CD1c-positive myeloid dendritic cell (primary cell): ENCODE measurements at regions not wholly inside any gene's neighbourhood (a gene's known extent, or its start where the extent isn't known, plus 50 kb on each side); places are given as distances from the start of the nearest gene placed in this dataset.
"Not testable (repeated sequence)": the region's sequence is repeated elsewhere in the genome, so short reads cannot be mapped to it uniquely, and the experiment has no call there.

Experiments
- DNase-seq: peaks from one replicate; pipeline ENCODE4 v3.0.0-alpha.2; 2016; ENCODE audit errors: extremely low spot score

- DNase-seq: no peak
Measured at GRCh38 chr5:169531631-169532030, 51.9 kb upstream of the SPDL1 start.

GRCh38 chr5:169527863-169528262, 55.7 kb upstream of the SPDL1 start:
- DNase-seq: no peak

GRCh38 chr5:169527066-169527465, 56.5 kb upstream of the SPDL1 start:
- DNase-seq: no peak

GRCh38 chr5:169522851-169523250, 60.7 kb upstream of the SPDL1 start:
- no peak for DNase-seq

- DNase-seq: no peak
Measured at GRCh38 chr5:169521366-169521983, 62.1 kb upstream of the SPDL1 start.

DNA sequence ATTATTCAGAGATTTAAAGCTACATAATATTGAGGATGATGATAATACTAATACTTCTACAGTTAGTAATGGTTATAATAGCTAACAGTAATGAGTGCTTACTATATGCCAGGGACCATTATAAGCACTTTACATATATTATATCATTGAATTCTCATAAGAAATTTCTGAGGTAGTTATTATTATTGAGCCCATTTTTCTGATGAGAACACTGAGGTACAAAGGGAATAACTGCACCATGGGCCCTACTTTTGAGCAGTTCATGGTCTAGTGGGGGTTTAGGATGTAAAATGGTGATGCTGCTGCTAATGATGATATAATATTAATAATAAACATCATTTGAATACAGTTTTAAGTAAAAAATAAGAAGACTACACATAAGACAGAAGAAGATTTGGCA, 64.2 kb upstream of the SPDL1 start:
- no peak for DNase-seq

DNA sequence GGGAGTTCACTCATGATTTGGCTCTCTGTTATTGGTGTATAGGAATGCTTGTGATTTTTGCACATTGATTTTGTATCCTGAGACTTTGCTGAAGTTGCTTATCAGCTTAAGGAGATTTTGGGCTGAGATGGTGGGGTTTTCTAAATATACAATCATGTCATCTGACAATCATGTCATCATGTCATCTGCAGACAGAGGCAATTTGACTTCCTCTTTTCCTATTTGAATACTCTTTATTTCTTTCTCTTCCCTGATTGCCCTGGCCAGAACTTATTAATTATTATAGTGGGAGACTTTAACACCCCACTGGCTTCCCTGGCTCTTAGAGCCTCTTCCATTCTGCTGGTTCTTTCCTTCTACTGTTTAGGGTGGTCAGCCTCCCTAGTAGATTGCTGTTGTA, 64.8 kb upstream of the SPDL1 start:
- not testable (repeated sequence) for DNase-seq

DNA sequence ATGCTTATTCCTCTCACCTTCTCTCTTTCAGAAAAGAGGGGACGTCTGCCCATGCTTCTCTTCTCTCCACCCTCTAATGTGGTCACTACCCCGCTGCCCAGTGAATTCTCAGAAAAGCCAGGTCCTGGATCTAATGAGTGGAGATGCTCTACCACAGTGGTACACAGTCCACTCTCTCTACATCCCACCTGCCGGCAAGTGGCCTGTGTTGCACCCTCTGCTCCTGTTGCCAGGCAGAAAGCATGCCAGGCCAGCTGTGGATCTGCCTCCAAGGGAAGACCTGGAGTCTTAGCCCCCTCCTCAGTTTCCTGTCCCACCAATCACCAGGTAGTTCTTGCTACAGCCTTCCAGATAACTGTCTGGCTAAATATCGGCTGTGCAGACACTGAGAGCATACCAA, 71.2 kb upstream of the SPDL1 start:
- no peak for DNase-seq

- DNase-seq: no peak
Measured at GRCh38 chr5:169511708-169512107, 71.9 kb upstream of the SPDL1 start.

DNA sequence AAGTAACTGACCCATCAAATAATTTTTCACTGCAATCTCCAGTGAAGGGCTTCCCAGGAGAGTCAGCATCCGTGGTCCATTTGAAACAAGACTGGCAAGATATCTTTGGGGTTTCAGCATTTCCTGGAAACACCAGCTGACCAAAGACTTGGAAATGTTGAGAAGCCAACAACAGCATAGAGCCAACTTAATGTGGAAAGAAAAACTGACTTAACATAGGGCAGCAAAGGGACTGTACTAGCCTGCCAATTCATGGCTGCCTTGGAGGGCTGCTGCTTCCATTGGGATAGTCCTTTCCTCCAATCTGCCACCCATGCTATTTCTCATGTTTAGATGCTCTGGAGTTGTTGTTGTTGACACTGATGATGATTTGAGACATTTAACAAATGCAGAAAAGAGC, 76.5 kb upstream of the SPDL1 start:
- no peak for DNase-seq

DNA sequence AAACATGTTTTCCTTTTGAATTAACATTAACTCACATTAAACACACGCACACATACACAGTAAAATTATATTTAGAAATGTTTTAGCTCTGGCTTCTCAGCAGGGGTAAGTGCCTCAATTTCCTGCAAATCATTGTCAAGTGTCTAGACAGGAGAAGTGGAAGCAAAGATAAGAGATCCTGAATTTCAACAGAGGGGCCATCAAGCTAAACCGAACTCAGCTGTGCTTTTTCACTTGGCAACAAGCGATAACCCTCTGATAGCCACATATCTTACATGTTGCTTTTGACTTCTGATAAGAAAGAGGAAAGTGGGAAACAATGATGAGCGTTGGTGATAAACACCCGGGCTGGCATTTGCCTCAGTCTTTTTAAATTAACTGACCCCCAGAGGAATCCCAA, 79.7 kb upstream of the SPDL1 start:
- DNase-seq: no peak

GRCh38 chr5:169499990-169500505, 83.5 kb upstream of the SPDL1 start:
- DNase-seq: no peak

DNA sequence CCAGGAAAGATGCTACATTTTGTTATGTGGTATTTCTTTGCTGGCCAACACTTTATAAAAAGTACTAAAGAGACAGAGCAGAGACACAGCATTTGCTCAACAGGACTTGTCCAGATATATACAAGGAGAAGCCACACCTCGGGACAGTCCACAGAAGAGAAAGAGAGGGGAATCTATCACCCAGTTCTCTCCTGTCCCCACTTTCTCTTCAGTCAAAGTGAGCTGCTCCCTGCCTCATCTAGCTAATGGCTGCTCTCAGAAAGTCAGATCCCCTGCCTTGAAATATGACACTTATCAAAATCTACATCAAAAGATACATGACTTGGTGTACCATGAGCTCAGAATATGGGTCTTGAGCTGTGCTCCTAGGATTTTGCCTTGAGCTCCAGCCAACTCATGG, 86.7 kb upstream of the SPDL1 start:
- DNase-seq: no peak

DNA sequence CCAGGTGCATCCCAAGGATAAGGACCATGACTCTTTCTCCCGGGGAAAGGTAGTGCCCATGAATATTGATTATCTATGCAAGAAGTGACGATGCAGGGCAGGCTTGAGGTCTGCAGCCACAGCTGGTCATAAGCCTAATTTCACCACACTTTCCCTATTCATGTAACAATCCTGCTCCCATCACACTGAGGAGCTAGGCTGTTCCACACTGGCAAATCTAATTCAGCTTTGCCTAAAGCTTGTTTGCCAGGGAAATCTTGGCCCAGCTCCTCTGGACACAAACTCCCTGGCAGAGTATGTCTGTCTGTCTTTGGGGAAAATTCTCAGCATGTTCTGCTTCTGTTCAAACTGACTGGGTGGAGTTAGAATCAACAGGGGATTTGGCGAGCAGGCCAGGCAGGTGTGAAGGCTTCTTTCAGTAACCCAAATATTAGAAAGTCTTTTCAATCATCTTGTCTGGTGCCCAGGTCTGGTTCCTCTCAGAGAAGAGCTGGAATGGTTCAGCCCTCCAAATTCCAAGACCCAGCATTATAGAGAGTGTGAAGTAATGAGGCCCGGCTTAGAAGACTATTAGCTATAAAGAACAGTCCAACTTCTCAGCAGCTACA, 88.5 kb upstream of the SPDL1 start:
- no peak for DNase-seq

GRCh38 chr5:169494383-169494935, 89.1 kb upstream of the SPDL1 start:
- DNase-seq: no peak

DNA sequence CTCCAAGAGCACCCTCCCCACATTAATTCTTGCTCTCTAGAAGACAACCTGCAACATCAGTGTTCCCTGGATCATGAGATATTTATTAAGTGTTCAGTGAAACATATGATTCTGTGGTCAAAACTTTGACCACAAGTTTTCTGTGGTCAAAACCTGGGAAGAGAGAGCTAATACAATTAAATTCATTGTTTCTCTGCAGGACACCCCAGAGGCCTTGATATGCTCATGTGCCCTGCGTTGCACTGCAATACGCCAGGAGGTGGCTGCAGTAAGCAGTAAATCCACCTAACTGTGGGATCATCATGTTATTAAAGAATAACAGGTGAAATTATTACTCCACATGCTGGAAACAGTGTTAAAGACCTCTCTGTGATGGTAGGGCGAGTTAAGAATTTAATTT, 109.3 kb upstream of the SPDL1 start:
- no peak for DNase-seq

DNA sequence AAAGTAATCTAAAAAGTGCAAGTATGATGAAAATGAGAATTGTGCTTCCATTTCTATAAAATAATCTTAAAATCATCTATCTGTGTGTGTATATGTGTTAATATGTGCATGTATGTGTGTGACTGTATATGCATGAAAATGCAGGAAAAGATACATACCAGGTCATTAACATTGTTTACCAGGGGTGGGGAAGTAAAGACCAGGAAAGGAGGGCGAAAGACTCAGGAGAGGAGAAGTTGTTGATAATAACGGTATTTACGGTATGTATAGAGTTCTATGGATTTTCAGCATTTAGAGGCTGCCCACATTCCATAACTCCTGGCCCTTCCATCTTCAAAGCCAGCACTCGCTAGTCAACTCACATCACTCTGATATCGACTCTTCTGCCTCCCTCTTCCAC, 111.0 kb upstream of the SPDL1 start:
- DNase-seq: no peak

DNA sequence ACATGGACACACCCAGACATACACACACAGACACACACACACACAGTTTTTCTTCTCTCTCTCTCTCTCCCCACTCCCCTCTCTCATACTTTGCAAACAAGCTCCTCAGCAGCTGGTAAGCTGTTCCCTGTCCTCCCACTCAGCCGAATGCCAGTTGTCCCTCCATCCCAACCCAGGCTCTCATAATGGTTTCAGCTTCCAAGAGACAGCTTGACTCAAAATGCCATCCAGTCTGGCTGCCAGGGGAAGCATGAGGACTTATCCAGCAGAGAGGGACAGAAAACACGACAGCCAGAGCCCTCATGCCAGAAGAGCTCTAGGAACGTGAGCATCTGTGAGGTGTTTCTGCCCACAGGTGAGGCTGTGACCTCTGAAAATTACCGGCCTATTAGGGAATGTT, 112.6 kb upstream of the SPDL1 start:
- no peak for DNase-seq

GRCh38 chr5:169467041-169467771, 116.4 kb upstream of the SPDL1 start:
- no peak for DNase-seq

DNA sequence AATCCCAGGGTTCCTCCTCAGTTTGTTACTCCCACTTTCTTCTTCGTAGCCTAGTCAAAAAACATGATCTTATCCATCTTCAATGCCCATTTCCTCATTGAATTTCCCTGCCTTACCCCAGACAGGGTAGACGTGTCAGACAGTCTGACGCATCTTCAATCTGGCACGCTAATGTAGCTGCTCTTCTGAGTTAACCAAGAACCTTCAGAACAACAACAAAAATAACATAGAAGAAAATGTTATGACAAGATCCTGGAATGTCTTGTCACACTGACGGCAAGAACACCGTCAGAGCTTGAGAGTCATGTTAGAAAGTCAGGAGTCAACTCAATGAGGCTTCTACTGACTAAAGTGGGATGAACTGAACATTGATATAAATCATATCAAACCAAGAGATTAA, 122.7 kb upstream of the SPDL1 start:
- no peak for DNase-seq

- no peak for DNase-seq
Measured at GRCh38 chr5:169460123-169460522, 123.5 kb upstream of the SPDL1 start.

DNA sequence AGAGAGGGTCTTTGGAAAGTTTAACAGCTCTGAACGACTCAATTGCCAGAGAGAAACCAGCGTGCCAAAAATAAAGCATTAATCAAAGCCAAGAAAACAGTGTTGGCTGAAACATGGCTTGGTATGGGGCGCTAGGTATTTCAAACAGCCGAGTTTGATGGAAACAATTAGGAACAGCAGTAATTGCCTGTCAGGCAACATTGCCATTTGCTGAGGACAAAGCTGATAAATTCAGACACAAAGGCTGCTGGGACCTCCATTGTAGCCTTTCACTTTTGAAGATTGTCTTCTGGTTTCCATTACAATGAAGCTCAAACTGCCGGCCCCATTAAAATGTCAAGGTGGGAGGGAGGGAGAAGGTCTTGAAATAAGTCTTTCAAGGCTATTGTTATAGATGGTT, 125.4 kb upstream of the SPDL1 start:
- DNase-seq: no peak

GRCh38 chr5:169450464-169450863, 133.1 kb upstream of the SPDL1 start:
- no peak for DNase-seq
